Sigmoid colon (tissue), 6 donors: ENCODE measurements at regions not wholly inside any gene's neighbourhood (a gene's known extent, or its start where the extent isn't known, plus 50 kb on each side); places are given as distances from the start of the nearest gene placed in this dataset.

Experiments
- DNase-seq: peaks from one replicate; pipeline ENCODE4 v3.0.0-alpha.2; 2019
- H3K27ac ChIP-seq, 4 donors: fragments of 200-600 bp; sonication (generic); one replicate each; pipeline ENCODE4 v1.5.1; 2016 to 2019; ENCODE audit warnings: mild to moderate bottlenecking in 1 of 4
- H3K27me3 ChIP-seq, 3 donors: fragments of 200-600 bp; sonication (generic); one replicate each; pipeline ENCODE4 v1.5.1; 2019; ENCODE audit warnings: mild to moderate bottlenecking in 1 of 3
- H3K36me3 ChIP-seq, 4 donors: fragments of 200-600 bp; sonication (generic); one replicate each; pipeline ENCODE4 v1.5.1; 2016 to 2019
- H3K4me1 ChIP-seq, 4 donors: fragments of 200-600 bp; sonication (generic); one replicate each; pipeline ENCODE4 v1.5.1; 2017 to 2019
- H3K4me3 ChIP-seq, 4 donors: fragments of 200-600 bp; sonication (generic); one replicate each; pipeline ENCODE4 v1.5.1; 2017 to 2019; ENCODE audit warnings: mild to moderate bottlenecking in 2 of 4, moderate library complexity in 1 of 4
- H3K9me3 ChIP-seq, 4 donors: fragments of 200-600 bp in 3 of 4; sonication (generic) in 3 of 4; one replicate each; pipeline versions ENCODE4 v1.5.1 to v1.6.1; 2013 to 2019
- EP300 ChIP-seq, 4 donors: sonication (generic); formaldehyde crosslinking; IDR thresholded peaks; one replicate each; pipeline ENCODE4 v1.6.1; 2017; ENCODE audit warnings: antibody characterized with exemption in 4 of 4
- POLR2A ChIP-seq, 2 donors: fragments of 450-650 bp; IDR thresholded peaks; one replicate each; pipeline ENCODE4 v1.6.1; 2016; ENCODE audit warnings: antibody characterized with exemption in 2 of 2, mild to moderate bottlenecking in 2 of 2, moderate library complexity in 2 of 2
- POLR2AphosphoS5 ChIP-seq, 4 donors: sonication (generic); formaldehyde crosslinking; IDR thresholded peaks; one replicate each; pipeline ENCODE4 v1.6.1; 2017; ENCODE audit warnings: antibody characterized with exemption in 4 of 4
- WGBS, 2 donors: extraction: QIAGEN DNeasy Blood & Tissue Kit; methylation state at CpG; one replicate each; pipeline ENCODE4 v1.1.7; 2013; 5-methylcytosine and 5-hydroxymethylcytosine counted together
- intact Hi-C: fragments of 100-400 bp; cut with DNase I; formaldehyde crosslinking; loops from one replicate; pipeline ENCODE4 v1.15.1; 2023
- TF ChIP-seq, protein P1 (sequence below), 4 experiments: fragments of 450-650 bp in 3 of 4; fragments of 200-600 bp in 1 of 4; IDR thresholded peaks; one replicate each; pipeline ENCODE4 v1.5.1; 2016 to 2019; ENCODE audit warnings: antibody characterized with exemption in 4 of 4, mild to moderate bottlenecking in 3 of 4, moderate library complexity in 2 of 4
- donor health status: healthy with polysubstance abuse.
- donor health status: healthy.

DNA sequence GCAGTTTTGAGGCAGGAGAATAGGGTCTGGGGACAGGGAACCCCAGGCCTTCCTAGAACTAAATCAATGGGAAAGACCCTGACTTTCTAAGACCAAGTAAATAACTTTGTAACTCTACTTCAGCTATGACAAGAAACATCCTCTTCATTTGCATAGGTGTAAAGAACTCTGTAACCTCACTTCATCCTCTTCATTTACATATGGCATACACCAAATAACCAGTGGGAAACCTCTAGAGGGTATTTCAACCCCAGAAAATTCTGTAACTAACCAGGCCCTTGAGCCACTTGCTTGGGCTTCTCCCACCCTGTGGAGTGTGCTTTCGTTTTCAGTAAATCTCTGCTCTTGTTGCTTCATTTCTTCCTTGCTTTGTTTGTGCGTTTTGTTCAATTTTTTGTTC lies 495.6 kb downstream of the SIPA1L2 start:
- Histone ChIP-seq H3K9me3 (peaks cover 0 to 6% (median 0%) of the 10 kb centered on the region in 4 donors), H3K4me3 (no peak overlapping the region), H3K27ac (no peak overlapping the region), H3K27me3 (no peaks in the 10 kb centered on the region), H3K36me3 (no peaks in the 10 kb centered on the region), H3K4me1 (no peaks in the 10 kb centered on the region)
- intact Hi-C loops, result no loop called here
- DNase-seq, result no peak
- TF ChIP-seq POLR2A (IDR thresholded peaks at IDR 0.05) (no peak), EP300 (IDR thresholded peaks at IDR 0.05) (no peak), POLR2AphosphoS5 (IDR thresholded peaks at IDR 0.05) (no peak)
- TF ChIP-seq, protein P1, sequence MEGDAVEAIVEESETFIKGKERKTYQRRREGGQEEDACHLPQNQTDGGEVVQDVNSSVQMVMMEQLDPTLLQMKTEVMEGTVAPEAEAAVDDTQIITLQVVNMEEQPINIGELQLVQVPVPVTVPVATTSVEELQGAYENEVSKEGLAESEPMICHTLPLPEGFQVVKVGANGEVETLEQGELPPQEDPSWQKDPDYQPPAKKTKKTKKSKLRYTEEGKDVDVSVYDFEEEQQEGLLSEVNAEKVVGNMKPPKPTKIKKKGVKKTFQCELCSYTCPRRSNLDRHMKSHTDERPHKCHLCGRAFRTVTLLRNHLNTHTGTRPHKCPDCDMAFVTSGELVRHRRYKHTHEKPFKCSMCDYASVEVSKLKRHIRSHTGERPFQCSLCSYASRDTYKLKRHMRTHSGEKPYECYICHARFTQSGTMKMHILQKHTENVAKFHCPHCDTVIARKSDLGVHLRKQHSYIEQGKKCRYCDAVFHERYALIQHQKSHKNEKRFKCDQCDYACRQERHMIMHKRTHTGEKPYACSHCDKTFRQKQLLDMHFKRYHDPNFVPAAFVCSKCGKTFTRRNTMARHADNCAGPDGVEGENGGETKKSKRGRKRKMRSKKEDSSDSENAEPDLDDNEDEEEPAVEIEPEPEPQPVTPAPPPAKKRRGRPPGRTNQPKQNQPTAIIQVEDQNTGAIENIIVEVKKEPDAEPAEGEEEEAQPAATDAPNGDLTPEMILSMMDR (IDR thresholded peaks at IDR 0.05), result no peak
- WGBS, 2 donors, result 76 to 87% methylated on average over 2 of the region's 2 CpGs

DNA sequence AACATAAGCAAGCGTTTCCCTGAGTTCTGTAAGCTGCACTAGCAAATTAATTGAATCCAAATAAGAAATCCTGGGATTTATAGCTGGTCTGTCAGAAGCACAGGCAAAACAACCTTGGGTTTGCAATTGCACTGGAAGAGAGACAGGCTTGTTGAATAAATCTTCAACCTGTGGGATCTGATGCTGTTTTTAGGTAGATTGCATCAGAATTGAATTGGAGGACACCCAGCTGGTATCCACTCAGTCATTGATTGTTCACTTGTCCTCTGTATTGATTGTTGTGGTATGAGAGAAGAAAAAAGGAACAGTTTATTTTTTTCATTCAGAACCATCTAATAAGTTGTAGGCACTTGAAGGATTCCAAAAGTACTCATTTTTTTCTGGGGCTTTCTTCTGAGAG lies 497.4 kb downstream of the SIPA1L2 start:
- no peak for DNase-seq
- no peaks in the 10 kb centered on the region for H3K36me3 ChIP-seq
- 90 to 93% methylated on average over 1 of the region's 1 CpG for WGBS, 2 donors
- no peaks in the 10 kb centered on the region for H3K4me1 ChIP-seq
- H3K9me3 ChIP-seq, result peaks cover 0 to 6% (median 0%) of the 10 kb centered on the region in 4 donors
- no peak overlapping the region for H3K27ac ChIP-seq
- no peaks in the 10 kb centered on the region for H3K27me3 ChIP-seq
- intact Hi-C loops, result no loop called here
- H3K4me3 ChIP-seq, result no peak overlapping the region
- TF ChIP-seq POLR2A (IDR thresholded peaks at IDR 0.05), result no peak
- TF ChIP-seq, protein P1 (IDR thresholded peaks at IDR 0.05), result no peak
- no peak for TF ChIP-seq POLR2AphosphoS5 (IDR thresholded peaks at IDR 0.05)
- no peak for TF ChIP-seq EP300 (IDR thresholded peaks at IDR 0.05)

DNA sequence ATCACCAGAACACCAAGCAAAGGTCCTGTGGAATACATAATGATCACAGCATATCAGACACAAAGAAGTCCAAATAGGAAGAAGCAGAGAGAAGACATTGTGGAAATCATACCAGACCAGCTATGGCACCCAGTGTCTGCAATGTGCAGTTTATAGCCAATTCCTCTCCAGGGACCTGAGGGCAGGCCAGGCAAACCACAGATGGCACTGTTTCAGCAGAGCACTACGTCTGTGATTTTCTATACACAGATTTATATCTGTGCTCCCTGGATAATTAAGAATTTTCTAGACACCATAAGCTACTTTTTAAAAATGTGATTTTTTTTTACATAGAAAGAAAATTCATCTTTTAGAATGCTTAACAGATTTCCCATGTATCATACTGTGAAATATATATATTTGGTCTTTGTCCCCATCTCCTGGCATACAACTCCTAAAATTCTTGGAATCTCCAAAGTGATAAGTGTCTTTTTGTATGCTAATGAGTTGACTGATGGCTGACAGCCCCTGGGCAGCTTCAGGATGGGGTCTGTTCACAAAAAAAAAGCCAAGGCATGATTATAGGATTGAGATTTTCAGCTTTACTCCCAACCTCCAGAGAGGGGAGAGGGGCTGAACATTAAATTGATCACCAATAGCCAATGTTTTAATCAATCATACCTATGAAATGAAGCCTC lies 498.1 kb downstream of the SIPA1L2 start:
- H3K4me3 ChIP-seq, result no peak overlapping the region
- H3K27me3 ChIP-seq, result no peaks in the 10 kb centered on the region
- H3K4me1 ChIP-seq, result no peaks in the 10 kb centered on the region
- intact Hi-C loops, result no loop called here
- no peak for TF ChIP-seq EP300 (IDR thresholded peaks at IDR 0.05)
- TF ChIP-seq POLR2A (IDR thresholded peaks at IDR 0.05), result no peak
- no peak for TF ChIP-seq POLR2AphosphoS5 (IDR thresholded peaks at IDR 0.05)
- TF ChIP-seq, protein P1 (IDR thresholded peaks at IDR 0.05), result no peak
- DNase-seq, result no peak
- H3K36me3 ChIP-seq, result no peaks in the 10 kb centered on the region
- WGBS, 2 donors, result 66 to 95% methylated on average over 1 of the region's 1 CpG
- H3K9me3 ChIP-seq, result peaks cover 0 to 6% (median 0%) of the 10 kb centered on the region in 4 donors
- no peak overlapping the region for H3K27ac ChIP-seq

DNA sequence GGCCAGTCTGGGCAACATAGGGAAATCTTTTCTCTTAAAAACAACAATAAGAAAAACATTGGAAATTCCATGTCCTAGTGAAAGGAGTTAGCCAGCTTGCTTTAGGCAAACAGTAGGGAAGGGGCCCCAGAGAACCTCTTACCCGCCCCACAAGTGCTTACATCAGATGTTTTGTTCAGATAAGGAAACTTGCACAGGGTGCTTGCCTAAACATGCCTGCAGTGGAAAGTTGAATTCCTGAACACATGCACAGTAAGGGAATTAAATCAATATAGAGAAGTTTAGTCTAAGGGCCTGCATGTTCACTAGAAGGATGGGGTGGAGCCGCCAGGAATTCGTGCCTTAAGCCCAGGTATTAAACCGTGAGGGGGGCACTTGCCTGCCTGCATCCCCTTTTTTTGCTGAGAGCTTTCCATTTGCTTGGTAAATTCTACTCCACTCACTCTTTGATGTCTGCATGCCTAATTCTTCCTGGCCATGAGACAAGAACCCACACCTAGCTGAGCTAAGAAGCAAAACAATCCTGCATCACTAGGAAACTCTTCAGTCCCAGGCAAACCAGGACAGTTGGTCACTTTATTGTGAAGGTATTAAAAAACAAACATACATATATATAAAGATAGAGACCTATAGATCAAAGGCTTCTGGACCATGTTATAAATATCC lies 499.0 kb downstream of the SIPA1L2 start:
- Histone ChIP-seq H3K4me1 (no peaks in the 10 kb centered on the region), H3K4me3 (no peak overlapping the region), H3K9me3 (peaks cover 0 to 6% (median 0%) of the 10 kb centered on the region in 4 donors), H3K27ac (no peak overlapping the region), H3K36me3 (no peaks in the 10 kb centered on the region), H3K27me3 (no peaks in the 10 kb centered on the region)
- DNase-seq, result no peak
- intact Hi-C loops, result no loop called here
- 70 to 72% methylated on average over 4 of the region's 4 CpGs for WGBS, 2 donors
- TF ChIP-seq, protein P1 (IDR thresholded peaks at IDR 0.05), result no peak
- TF ChIP-seq POLR2AphosphoS5 (IDR thresholded peaks at IDR 0.05) (no peak), EP300 (IDR thresholded peaks at IDR 0.05) (no peak), POLR2A (IDR thresholded peaks at IDR 0.05) (no peak)
